BJ (cell line): ENCODE measurements at regions not wholly inside any gene's neighbourhood (a gene's known extent, or its start where the extent isn't known, plus 50 kb on each side); places are given as distances from the start of the nearest gene placed in this dataset.

ENCODE experiments used
- CTCF ChIA-PET: fragments of 350-600 bp; formaldehyde crosslinking; extraction: SDS; loops from one replicate; lab custom pipeline; 2021; ENCODE audit warnings: antibody characterized with exemption, inconsistent platforms; lab: Yijun Ruan, JAX
- POLR2A ChIA-PET: fragments of 300-600 bp; sonication (Branson Sonifier 250); formaldehyde crosslinking; extraction: SDS; loops from one replicate; lab custom pipeline; 2021; ENCODE audit warnings: antibody characterized with exemption; lab: Charles Lee
- DNase-seq: peaks from one replicate; pipeline ENCODE4 v3.0.0-alpha.2; 2011; ENCODE audit warnings: low read depth
- H3K27me3 ChIP-seq: 2 replicates; pipeline ENCODE4 v1.6.0; 2011; ENCODE audit warnings: low read length; ENCODE audit not compliant: control insufficient read depth, insufficient read depth
- H3K36me3 ChIP-seq: 2 replicates; pipeline ENCODE4 v1.5.1; 2011; ENCODE audit warnings: low read length; ENCODE audit not compliant: control insufficient read depth, insufficient read depth
- H3K4me3 ChIP-seq: 2 replicates; pipeline ENCODE4 v1.5.1; 2011; ENCODE audit warnings: low read depth, mild to moderate bottlenecking, control low read depth, low read length
- CTCF ChIP-seq: IDR thresholded peaks from 2 replicates; pipeline ENCODE4 v1.5.1; 2011; ENCODE audit warnings: low read depth, mild to moderate bottlenecking, control low read depth, inconsistent platforms, low read length, moderate library complexity; ENCODE audit not compliant: insufficient read depth

GRCh38 chr10:83287374-83287773 is 851.9 kb upstream of the GHITM start:
- no peak overlapping the region for H3K4me3 ChIP-seq
- no peak for DNase-seq
- no peaks in the 10 kb centered on the region for H3K27me3 ChIP-seq
- no peak for TF ChIP-seq CTCF
- POLR2A ChIA-PET, result no interaction called here
- no peaks in the 10 kb centered on the region for H3K36me3 ChIP-seq
- CTCF ChIA-PET, result interaction anchor here (1.3 kb wide), 1 partner anchor 19 kb away, joined by 3 read pairs; no protein-coding TSS in a partner anchor

- no peaks in the 10 kb centered on the region for H3K27me3 ChIP-seq
- POLR2A ChIA-PET, result no interaction called here
- no peaks in the 10 kb centered on the region for H3K36me3 ChIP-seq
- CTCF ChIA-PET, result no interaction called here
- H3K4me3 ChIP-seq, result no peak overlapping the region
- no peak for DNase-seq
- TF ChIP-seq CTCF, result no peak
Observed at GRCh38 chr10:83289373-83289772, 849.9 kb upstream of the GHITM start.

- no peak for DNase-seq
- no peak overlapping the region for H3K4me3 ChIP-seq
- H3K36me3 ChIP-seq, result no peaks in the 10 kb centered on the region
- H3K27me3 ChIP-seq, result no peaks in the 10 kb centered on the region
- no peak for TF ChIP-seq CTCF
- POLR2A ChIA-PET, result no interaction called here
- CTCF ChIA-PET, result no interaction called here
Observed at GRCh38 chr10:83289948-83290347, 849.4 kb upstream of the GHITM start.

- TF ChIP-seq CTCF, result no peak
- Histone ChIP-seq H3K36me3 (no peaks in the 10 kb centered on the region), H3K27me3 (no peaks in the 10 kb centered on the region), H3K4me3 (no peak overlapping the region)
- DNase-seq, result no peak
- POLR2A ChIA-PET, result no interaction called here
- CTCF ChIA-PET, result no interaction called here
Observed at GRCh38 chr10:83301732-83302131, 837.6 kb upstream of the GHITM start.

GRCh38 chr10:83302623-83303022 is 836.7 kb upstream of the GHITM start:
- Histone ChIP-seq H3K4me3 (no peak overlapping the region), H3K27me3 (no peaks in the 10 kb centered on the region), H3K36me3 (no peaks in the 10 kb centered on the region)
- no peak for DNase-seq
- ChIA-PET POLR2A (no interaction called here), CTCF (no interaction called here)
- TF ChIP-seq CTCF, result no peak
